CD8-positive, alpha-beta memory T cell (primary cell): ENCODE measurements at regions not wholly inside any gene's neighbourhood (a gene's known extent, or its start where the extent isn't known, plus 50 kb on each side); places are given as distances from the start of the nearest gene placed in this dataset.

ENCODE experiments used
- CTCF ChIA-PET: fragments of 350-600 bp; sonication (Branson Sonifier 250); formaldehyde crosslinking; loops from one replicate; lab custom pipeline; 2021; ENCODE audit warnings: antibody characterized with exemption; lab: Charles Lee
- POLR2A ChIA-PET: fragments of 350-600 bp; sonication (Branson Sonifier 250); formaldehyde crosslinking; loops from one replicate; lab custom pipeline; 2021; ENCODE audit warnings: antibody characterized with exemption; lab: Charles Lee
- DNase-seq, 5 donors: peaks; one replicate each; pipeline versions ENCODE4 v3.0.0 to v3.0.0-alpha.2; 2020 to 2022; ENCODE audit warnings: mixed read lengths in 1 of 5
- H3K27ac ChIP-seq: one replicate; pipeline ENCODE4 v1.7.0; 2013; ENCODE audit warnings: low read depth, mild to moderate bottlenecking, low read length, moderate library complexity
- H3K27me3 ChIP-seq: 2 replicates; pipeline ENCODE4 v1.7.0; 2013; ENCODE audit warnings: low read length, mild to moderate bottlenecking; ENCODE audit not compliant: insufficient read depth, poor library complexity, severe bottlenecking
- H3K36me3 ChIP-seq: 2 replicates; pipeline ENCODE4 v1.7.0; 2013; ENCODE audit warnings: mild to moderate bottlenecking, low read length, moderate library complexity; ENCODE audit not compliant: insufficient read depth
- H3K4me1 ChIP-seq: 2 replicates; pipeline ENCODE4 v1.7.0; 2013; ENCODE audit warnings: mild to moderate bottlenecking, low read length, moderate library complexity; ENCODE audit not compliant: insufficient read depth
- H3K4me3 ChIP-seq: 2 replicates; pipeline ENCODE4 v1.7.0; 2013; ENCODE audit warnings: mild to moderate bottlenecking, low read length
- H3K9me3 ChIP-seq: 2 replicates; pipeline ENCODE4 v1.7.0; 2013; ENCODE audit warnings: mild to moderate bottlenecking, low read length
- H3K27ac Mint-ChIP-seq, 8 donors: one replicate each; pipeline ENCODE4 v1.8.0; 2020 to 2021; ENCODE audit warnings: mixed read lengths in 8 of 8, mild to moderate bottlenecking in 6 of 8, inconsistent platforms in 3 of 8, moderate library complexity in 3 of 8
- H3K27me3 Mint-ChIP-seq, 2 donors: one replicate each; pipeline ENCODE4 v1.8.0; 2020 to 2021; ENCODE audit warnings: mixed read lengths in 2 of 2, mild to moderate bottlenecking in 1 of 2, moderate library complexity in 1 of 2
- H3K36me3 Mint-ChIP-seq, 3 donors: one replicate each; pipeline ENCODE4 v1.8.0; 2020 to 2021; ENCODE audit warnings: mixed read lengths in 3 of 3, inconsistent platforms in 1 of 3, mild to moderate bottlenecking in 1 of 3
- H3K4me1 Mint-ChIP-seq, 3 donors: one replicate each; pipeline ENCODE4 v1.8.0; 2020 to 2021; ENCODE audit warnings: mixed read lengths in 3 of 3, inconsistent platforms in 1 of 3, mild to moderate bottlenecking in 1 of 3
- H3K4me3 Mint-ChIP-seq, 7 donors: one replicate each; pipeline ENCODE4 v1.8.0; 2020 to 2021; ENCODE audit warnings: mixed read lengths in 7 of 7, mild to moderate bottlenecking in 6 of 7, moderate library complexity in 4 of 7, inconsistent platforms in 2 of 7
- H3K9me3 Mint-ChIP-seq, 5 donors: one replicate each; pipeline ENCODE4 v1.8.0; 2020 to 2022; ENCODE audit warnings: mixed read lengths in 5 of 5, mild to moderate bottlenecking in 3 of 5, moderate library complexity in 2 of 5, inconsistent platforms in 1 of 5

DNA sequence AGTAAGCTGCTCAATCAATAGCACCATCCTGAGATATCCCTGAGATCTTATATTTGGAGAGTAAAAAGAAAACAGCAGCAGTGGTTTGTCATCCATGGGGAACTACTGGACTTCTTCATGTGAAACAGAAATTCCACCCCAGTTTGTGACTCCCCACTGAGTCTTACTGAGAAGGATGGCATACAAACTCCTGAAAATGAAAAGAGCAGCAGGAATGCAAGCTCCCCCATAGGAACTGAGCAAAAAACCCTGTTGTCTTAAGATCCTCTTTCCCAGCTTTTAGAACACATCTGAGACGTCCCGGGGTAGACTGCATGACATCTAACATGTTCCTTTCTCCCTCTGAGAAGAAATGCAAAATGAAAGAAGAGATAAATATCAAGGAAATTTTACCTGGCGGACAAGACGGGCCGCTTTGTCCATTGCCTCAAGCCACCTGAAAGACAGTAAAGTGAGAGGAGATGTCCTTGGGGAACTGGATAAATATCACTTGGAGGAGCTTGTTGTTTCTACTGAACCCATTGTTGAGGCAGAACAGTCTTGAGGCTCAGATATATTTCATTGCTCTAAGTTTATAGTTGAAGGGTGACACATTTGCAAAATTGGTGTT, 117.1 kb downstream of the NUDT12 start:
- Mint-ChIP-seq H3K9me3 (peaks cover 0 to 4% (median 3%) of the 10 kb centered on the region in 5 donors), H3K36me3 (no peaks in the 10 kb centered on the region), H3K27ac (no peak overlapping the region), H3K4me1 (peaks cover 0 to 6% (median 0%) of the 10 kb centered on the region in 3 donors), H3K4me3 (no peak overlapping the region), H3K27me3 (peaks cover 0 to 13% of the 10 kb centered on the region in 2 donors)
- CTCF ChIA-PET, result no interaction called here
- Histone ChIP-seq H3K36me3 (no peaks in the 10 kb centered on the region), H3K9me3 (no peaks in the 10 kb centered on the region), H3K4me3 (no peak overlapping the region), H3K27ac (no peak overlapping the region), H3K27me3 (no peaks in the 10 kb centered on the region), H3K4me1 (no peaks in the 10 kb centered on the region)
- POLR2A ChIA-PET, result no interaction called here
- no peak for DNase-seq

DNA sequence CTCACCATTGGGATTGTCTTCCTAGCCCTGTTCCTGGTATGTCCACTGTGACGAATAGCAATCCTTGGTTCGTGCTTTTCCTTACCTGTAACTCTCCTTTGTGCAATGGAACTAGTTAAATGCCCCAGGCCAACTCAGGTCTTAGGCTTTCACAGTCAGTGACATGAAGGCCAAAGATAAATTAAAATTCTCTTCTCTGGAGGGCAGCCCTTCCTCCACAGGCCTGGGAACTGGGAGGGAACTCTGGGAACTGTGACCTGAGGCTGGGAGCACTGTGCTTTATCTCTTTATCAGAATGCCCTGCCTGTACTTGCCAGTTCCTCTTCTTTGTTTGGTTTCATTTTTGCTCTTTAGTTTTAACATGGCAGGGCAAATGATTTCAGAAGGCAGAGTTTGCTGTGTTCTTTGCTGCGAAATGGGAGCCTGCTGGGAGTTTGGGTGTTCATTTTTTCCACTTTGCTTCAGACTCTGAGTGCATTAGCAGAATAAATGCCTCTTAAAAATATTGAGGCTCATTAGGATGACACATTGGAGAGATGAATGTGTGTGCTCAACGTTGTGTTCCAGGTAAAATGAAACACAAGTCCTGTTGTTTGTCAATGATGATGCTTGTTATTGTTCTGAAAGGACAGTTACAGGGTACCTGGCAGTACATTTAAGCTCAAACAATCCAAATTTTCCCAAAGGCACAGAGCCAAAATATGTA, 118.1 kb downstream of the NUDT12 start:
- H3K27ac ChIP-seq, result no peak overlapping the region
- no peak for DNase-seq
- H3K36me3 ChIP-seq, result no peaks in the 10 kb centered on the region
- no peaks in the 10 kb centered on the region for H3K4me1 ChIP-seq
- Mint-ChIP-seq H3K4me3 (no peak overlapping the region), H3K36me3 (no peaks in the 10 kb centered on the region), H3K9me3 (peaks cover 8 to 14% (median 11%) of the 10 kb centered on the region in 5 donors), H3K27ac (no peak overlapping the region), H3K4me1 (peaks cover 0 to 6% (median 0%) of the 10 kb centered on the region in 3 donors), H3K27me3 (peaks cover 0 to 13% of the 10 kb centered on the region in 2 donors)
- no peak overlapping the region for H3K4me3 ChIP-seq
- no peaks in the 10 kb centered on the region for H3K27me3 ChIP-seq
- H3K9me3 ChIP-seq, result no peaks in the 10 kb centered on the region
- POLR2A ChIA-PET, result no interaction called here
- CTCF ChIA-PET, result no interaction called here

DNA sequence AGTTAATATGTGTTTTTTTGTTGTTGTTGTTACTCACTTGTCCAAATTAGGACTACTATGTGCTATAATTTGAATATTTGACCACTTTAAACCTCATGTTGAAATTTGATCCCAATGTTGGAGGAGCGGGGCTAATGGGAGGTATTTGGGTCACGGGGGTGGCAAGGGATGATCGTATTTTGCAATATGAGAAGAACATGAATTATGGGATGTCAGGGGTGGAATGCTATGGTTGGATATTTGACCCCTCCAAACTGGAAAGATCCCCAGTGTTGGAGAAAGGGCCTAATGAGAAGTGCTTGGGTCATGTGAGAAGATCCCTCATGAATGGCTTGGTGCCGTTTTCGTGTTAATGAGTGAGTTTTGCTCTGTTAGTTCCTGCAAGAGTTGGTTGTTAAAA, 119.8 kb downstream of the NUDT12 start:
- ChIA-PET POLR2A (no interaction called here), CTCF (interaction anchor here (1.2 kb wide), 1 partner anchor 50 kb away, joined by 3 read pairs; no protein-coding TSS in a partner anchor)
- H3K27me3 Mint-ChIP-seq, result peaks cover 0 to 13% of the 10 kb centered on the region in 2 donors
- Histone ChIP-seq H3K36me3 (no peaks in the 10 kb centered on the region), H3K27ac (no peak overlapping the region), H3K9me3 (no peaks in the 10 kb centered on the region), H3K27me3 (no peaks in the 10 kb centered on the region), H3K4me3 (no peak overlapping the region), H3K4me1 (no peaks in the 10 kb centered on the region)
- H3K27ac Mint-ChIP-seq, result no peak overlapping the region
- no peak for DNase-seq
- peaks cover 0 to 6% (median 0%) of the 10 kb centered on the region in 3 donors for H3K4me1 Mint-ChIP-seq
- no peaks in the 10 kb centered on the region for H3K36me3 Mint-ChIP-seq
- H3K9me3 Mint-ChIP-seq, result peaks cover 16 to 28% (median 17%) of the 10 kb centered on the region in 5 donors
- H3K4me3 Mint-ChIP-seq, result no peak overlapping the region

DNA sequence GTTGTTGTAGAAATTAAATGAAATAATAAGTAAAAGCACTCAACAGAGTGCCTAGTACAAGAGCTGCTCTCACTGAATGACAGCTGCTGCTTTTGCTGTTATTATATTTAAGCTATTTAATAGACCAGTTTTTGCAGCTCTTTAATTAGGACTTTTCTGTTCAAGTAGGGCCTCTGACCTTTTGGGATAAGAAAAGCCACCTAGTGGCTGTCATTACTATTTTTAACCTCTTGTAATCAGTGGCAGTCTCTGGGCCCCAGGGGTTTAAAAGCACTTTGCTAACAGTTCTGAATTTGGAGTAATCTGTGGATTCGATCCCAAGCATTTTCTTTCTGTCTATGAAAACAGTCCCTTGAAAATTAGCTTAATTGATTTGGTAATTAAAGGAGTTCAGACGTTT, 121.1 kb downstream of the NUDT12 start:
- Histone ChIP-seq H3K27ac (no peak overlapping the region), H3K9me3 (no peaks in the 10 kb centered on the region), H3K36me3 (no peaks in the 10 kb centered on the region), H3K4me3 (no peak overlapping the region), H3K27me3 (no peaks in the 10 kb centered on the region), H3K4me1 (no peaks in the 10 kb centered on the region)
- Mint-ChIP-seq H3K4me3 (no peak overlapping the region), H3K36me3 (no peaks in the 10 kb centered on the region), H3K9me3 (peaks cover 16 to 28% (median 18%) of the 10 kb centered on the region in 5 donors), H3K4me1 (peaks cover 0 to 6% (median 0%) of the 10 kb centered on the region in 3 donors), H3K27me3 (peaks cover 0 to 13% of the 10 kb centered on the region in 2 donors), H3K27ac (no peak overlapping the region)
- ChIA-PET CTCF (no interaction called here), POLR2A (no interaction called here)
- DNase-seq, result no peak

DNA sequence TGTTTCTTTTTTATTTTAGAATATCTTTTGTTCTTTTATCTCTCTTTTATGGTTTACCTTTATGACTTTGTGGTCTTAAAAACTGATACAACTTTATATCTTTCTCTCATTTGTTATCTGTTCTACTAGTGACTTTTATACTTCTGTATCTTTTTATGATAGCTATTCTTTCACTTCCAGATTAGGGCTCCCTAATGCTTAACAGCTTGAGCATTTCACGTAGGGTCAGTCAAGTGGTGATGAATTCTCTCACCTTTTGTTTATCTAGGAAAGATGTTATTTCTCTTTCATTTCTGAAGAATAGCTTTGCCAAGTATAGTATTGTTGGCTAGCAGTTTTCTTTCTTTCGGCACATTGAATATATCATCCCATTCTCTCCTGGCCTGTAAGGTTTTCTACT, 123.6 kb downstream of the NUDT12 start:
- H3K9me3 Mint-ChIP-seq, result peaks cover 16 to 28% (median 18%) of the 10 kb centered on the region in 5 donors
- Histone ChIP-seq H3K36me3 (no peaks in the 10 kb centered on the region), H3K4me1 (no peaks in the 10 kb centered on the region), H3K27me3 (no peaks in the 10 kb centered on the region), H3K27ac (no peak overlapping the region), H3K9me3 (no peaks in the 10 kb centered on the region), H3K4me3 (no peak overlapping the region)
- H3K27me3 Mint-ChIP-seq, result peaks cover 0 to 6% of the 10 kb centered on the region in 2 donors
- H3K4me1 Mint-ChIP-seq, result no peaks in the 10 kb centered on the region
- no peak overlapping the region for H3K27ac Mint-ChIP-seq
- CTCF ChIA-PET, result no interaction called here
- H3K4me3 Mint-ChIP-seq, result no peak overlapping the region
- no peak for DNase-seq
- H3K36me3 Mint-ChIP-seq, result no peaks in the 10 kb centered on the region
- POLR2A ChIA-PET, result no interaction called here

DNA sequence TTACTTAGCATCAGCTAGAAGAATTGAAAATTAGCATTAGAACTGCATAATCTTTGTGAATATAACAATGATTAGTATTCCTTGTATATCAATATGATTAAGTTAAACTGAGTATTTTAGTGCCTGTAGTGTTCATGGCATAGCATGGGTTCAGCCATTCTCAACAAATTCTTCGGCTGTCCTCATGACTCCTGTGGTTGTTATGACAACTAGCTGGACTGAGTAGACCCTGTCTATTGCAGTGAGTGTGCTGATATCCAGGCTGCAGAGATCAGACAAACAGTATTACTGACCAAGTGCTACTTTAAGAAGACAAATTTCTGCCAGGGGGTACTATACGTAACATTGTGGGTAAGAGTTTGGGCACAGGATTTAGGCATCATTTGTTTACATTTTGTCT, 125.9 kb downstream of the NUDT12 start:
- H3K9me3 Mint-ChIP-seq, result peaks cover 15 to 28% (median 16%) of the 10 kb centered on the region in 5 donors
- CTCF ChIA-PET, result no interaction called here
- H3K27me3 ChIP-seq, result no peaks in the 10 kb centered on the region
- no peak for DNase-seq
- POLR2A ChIA-PET, result no interaction called here
- H3K4me3 Mint-ChIP-seq, result no peak overlapping the region
- no peak overlapping the region for H3K27ac ChIP-seq
- no peaks in the 10 kb centered on the region for H3K4me1 Mint-ChIP-seq
- no peak overlapping the region for H3K27ac Mint-ChIP-seq
- H3K9me3 ChIP-seq, result no peaks in the 10 kb centered on the region
- H3K36me3 ChIP-seq, result no peaks in the 10 kb centered on the region
- no peaks in the 10 kb centered on the region for H3K36me3 Mint-ChIP-seq
- no peaks in the 10 kb centered on the region for H3K4me1 ChIP-seq
- H3K27me3 Mint-ChIP-seq, result no peaks in the 10 kb centered on the region
- H3K4me3 ChIP-seq, result no peak overlapping the region

DNA sequence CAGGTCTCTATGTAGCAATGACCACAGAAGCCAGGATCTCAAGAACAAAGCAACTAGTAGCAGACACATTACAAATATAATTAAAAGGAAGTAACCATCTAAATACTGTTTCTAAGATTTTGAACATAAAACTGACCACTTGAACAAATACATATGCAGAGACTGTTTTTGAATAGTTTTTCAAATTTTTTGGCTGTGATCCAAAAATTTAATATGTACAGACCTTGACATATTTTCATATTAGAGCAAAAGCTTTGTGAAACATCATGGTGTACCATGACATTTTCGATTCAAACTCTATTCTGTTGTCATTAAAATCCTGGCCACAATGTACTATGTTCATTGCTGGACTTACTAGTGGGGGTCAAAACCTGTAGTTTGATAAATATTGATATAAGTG, 126.5 kb downstream of the NUDT12 start:
- H3K4me3 Mint-ChIP-seq, result no peak overlapping the region
- H3K27me3 Mint-ChIP-seq, result no peaks in the 10 kb centered on the region
- H3K4me3 ChIP-seq, result no peak overlapping the region
- CTCF ChIA-PET, result no interaction called here
- no peaks in the 10 kb centered on the region for H3K4me1 Mint-ChIP-seq
- no peak overlapping the region for H3K27ac ChIP-seq
- POLR2A ChIA-PET, result no interaction called here
- no peaks in the 10 kb centered on the region for H3K36me3 Mint-ChIP-seq
- no peaks in the 10 kb centered on the region for H3K36me3 ChIP-seq
- no peak for DNase-seq
- no peaks in the 10 kb centered on the region for H3K4me1 ChIP-seq
- H3K9me3 ChIP-seq, result no peaks in the 10 kb centered on the region
- H3K27me3 ChIP-seq, result no peaks in the 10 kb centered on the region
- peaks cover 15 to 28% (median 16%) of the 10 kb centered on the region in 5 donors for H3K9me3 Mint-ChIP-seq
- no peak overlapping the region for H3K27ac Mint-ChIP-seq

DNA sequence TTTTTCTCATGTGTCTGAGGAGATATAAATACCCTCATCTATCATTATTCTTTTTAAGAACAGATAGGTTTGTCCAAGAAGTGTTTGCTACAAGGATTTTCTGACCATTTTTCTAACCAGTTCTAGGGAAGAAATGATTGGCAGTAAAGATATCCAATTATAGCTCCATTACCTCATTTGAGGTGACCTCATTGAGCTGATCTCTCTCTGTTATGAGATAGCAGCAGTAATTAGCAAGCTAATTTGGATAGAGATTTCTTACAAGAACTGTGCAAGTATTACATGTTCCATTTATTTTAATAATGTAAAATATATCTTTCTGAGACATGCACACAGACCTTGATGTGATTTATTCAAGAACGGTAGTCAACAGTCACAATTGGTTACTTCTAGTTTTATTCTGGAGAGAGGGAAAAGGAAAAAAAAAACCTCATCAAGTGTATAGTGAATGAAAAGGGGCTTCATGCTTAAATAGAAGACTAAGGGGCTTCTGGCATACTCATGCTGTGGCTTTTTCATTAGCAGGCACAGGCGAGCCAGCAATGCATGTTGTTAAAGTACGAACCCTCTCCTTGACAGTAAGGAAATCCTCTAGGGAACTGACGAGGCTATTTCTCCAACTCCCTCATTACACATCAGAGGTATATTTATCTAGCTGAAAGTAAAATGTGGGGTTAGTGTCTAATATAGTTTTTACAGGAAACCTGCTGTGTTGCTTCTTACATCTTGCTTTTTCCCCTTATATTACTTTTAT, 127.3 kb downstream of the NUDT12 start:
- Mint-ChIP-seq H3K36me3 (no peaks in the 10 kb centered on the region), H3K4me3 (no peak overlapping the region), H3K4me1 (no peaks in the 10 kb centered on the region), H3K27me3 (no peaks in the 10 kb centered on the region), H3K27ac (no peak overlapping the region), H3K9me3 (peaks cover 11 to 23% (median 14%) of the 10 kb centered on the region in 5 donors)
- Histone ChIP-seq H3K27me3 (no peaks in the 10 kb centered on the region), H3K9me3 (no peaks in the 10 kb centered on the region), H3K36me3 (no peaks in the 10 kb centered on the region), H3K27ac (no peak overlapping the region), H3K4me3 (no peak overlapping the region), H3K4me1 (no peaks in the 10 kb centered on the region)
- DNase-seq, result no peak
- ChIA-PET POLR2A (no interaction called here), CTCF (no interaction called here)
